Kasumi-1 (cell line): ENCODE measurements at regions not wholly inside any gene's neighbourhood (a gene's known extent, or its start where the extent isn't known, plus 50 kb on each side); places are given as distances from the start of the nearest gene placed in this dataset.

Source experiments
- DNase-seq, 2 experiments: peaks; one replicate each; lab custom pipeline; 2025; lab: John Stamatoyannopoulos, UW

DNA sequence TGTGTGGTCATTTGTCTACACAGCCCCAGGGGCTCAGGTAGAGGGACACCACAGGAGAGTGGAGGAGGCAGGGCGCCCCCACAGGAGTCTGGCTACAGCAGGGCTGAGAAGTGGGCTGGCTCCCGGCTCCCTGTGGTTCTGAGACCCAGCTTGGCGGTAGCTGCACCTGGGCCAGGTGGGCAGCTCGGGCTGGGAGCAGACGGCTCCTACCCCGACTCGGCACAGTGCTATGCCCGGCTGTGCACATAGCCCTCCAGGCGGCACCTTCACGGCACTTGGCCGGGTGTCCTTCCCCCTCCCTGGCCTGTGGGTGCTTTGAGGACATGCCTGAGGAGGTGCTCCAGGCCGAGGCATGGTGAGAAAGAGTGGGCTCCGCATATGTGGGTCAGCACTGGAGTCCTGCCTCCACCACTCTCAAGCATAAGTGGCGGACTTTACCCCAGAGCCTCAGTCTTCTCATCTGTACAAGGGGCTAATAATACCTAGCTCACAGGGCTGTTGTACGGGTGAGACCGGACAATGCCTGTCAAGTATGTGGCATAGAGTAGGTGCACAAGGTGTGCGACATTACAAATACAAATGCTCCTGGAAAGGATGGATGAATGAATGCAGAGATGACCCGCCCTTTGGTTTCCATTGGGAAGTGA is 50.1 kb upstream of the JPH3 start:
- DNase-seq, result no peak

DNA sequence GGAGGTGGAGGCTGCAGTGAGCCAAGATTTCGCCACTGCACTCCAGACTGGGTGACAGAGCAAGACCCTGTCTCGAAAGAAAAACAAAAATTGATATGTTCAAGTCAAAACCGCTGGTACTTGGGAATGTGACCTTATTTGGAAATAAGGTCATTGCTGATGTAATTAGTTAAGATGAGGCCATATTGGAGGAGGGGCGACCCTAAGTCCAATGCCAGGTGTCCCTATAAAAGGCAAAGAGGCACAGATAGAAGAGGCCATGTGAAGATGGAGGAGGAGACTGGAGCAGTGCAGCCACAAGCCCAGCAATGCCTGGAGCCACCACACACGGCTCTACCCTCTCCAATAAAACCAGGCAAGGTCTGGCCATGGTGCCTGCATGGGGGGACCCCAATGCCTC is 50.8 kb upstream of the JPH3 start:
- DNase-seq, result no peak

DNA sequence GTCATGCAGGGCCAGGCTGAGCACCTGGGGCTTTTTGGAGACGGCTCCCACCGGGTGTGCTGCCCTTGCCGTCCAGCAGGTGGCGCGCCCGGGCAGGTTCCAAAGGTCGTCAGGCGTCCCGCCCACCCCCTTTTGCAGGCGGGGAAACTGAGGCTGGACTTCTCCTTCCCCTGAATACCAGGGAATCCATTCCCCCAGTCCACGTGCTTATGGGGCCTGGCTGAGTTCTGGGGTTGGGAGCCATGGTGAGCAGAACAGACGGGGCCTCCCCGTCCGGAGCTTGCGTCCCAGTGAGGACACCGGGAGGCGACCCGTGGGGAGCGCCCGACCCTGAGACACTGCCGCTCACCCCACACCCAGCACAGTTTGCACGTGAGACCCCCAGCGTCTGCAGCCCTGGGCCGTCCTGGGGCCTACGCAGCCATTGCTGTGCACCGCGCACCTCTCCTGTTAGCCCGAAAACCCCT is 51.8 kb upstream of the JPH3 start:
- peak in 1 of 2 experiments; percentile 4 for DNase-seq

GRCh38 chr16:87549627-87550494 is 52.4 kb upstream of the JPH3 start:
- DNase-seq, result no peak

- peak in 1 of 2 experiments; percentile 15 for DNase-seq
Observed at GRCh38 chr16:87548046-87548445, 54.3 kb upstream of the JPH3 start.

- peak; percentile 44 to 63 for DNase-seq
Observed at GRCh38 chr16:87543436-87544191, 50.8 kb upstream of the ZCCHC14 start.

- DNase-seq, result no peak
Observed at GRCh38 chr16:87542531-87543102, 49.8 kb upstream of the ZCCHC14 start.
